ENCODE measurements at regions not wholly inside any gene's neighbourhood (a gene's known extent, or its start where the extent isn't known, plus 50 kb on each side); places are given as distances from the start of the nearest gene placed in this dataset.

- no peak overlapping the region for H3K4me3 ChIP-seq
- H3K27me3 ChIP-seq: no peaks in the 10 kb centered on the region
- DNase-seq: no peak
- H3K9me3 ChIP-seq: no peaks in the 10 kb centered on the region
- H3K36me3 ChIP-seq: no peaks in the 10 kb centered on the region
- no peak overlapping the region for H3K27ac ChIP-seq
- TF ChIP-seq CTCF (IDR thresholded peaks at IDR 0.05): no peak
- no peak for TF ChIP-seq POLR2A (IDR thresholded peaks at IDR 0.05)
- H3K4me1 ChIP-seq: no peaks in the 10 kb centered on the region
These were observed 59.0 kb upstream of the PDE10A start for GRCh38 chr6:165722022-165722421.

- H3K4me1 ChIP-seq: no peaks in the 10 kb centered on the region
- TF ChIP-seq CTCF (IDR thresholded peaks at IDR 0.05) (no peak), POLR2A (IDR thresholded peaks at IDR 0.05) (no peak)
- no peak overlapping the region for H3K4me3 ChIP-seq
- DNase-seq: no peak
- H3K27me3 ChIP-seq: no peaks in the 10 kb centered on the region
- H3K36me3 ChIP-seq: no peaks in the 10 kb centered on the region
- no peaks in the 10 kb centered on the region for H3K9me3 ChIP-seq
- no peak overlapping the region for H3K27ac ChIP-seq
These were observed 58.3 kb upstream of the PDE10A start for GRCh38 chr6:165721356-165721755.

GRCh38 chr6:165718491-165718891, 55.5 kb upstream of the PDE10A start:
- no peaks in the 10 kb centered on the region for H3K9me3 ChIP-seq
- no peaks in the 10 kb centered on the region for H3K27me3 ChIP-seq
- no peaks in the 10 kb centered on the region for H3K4me1 ChIP-seq
- no peaks in the 10 kb centered on the region for H3K36me3 ChIP-seq
- no peak overlapping the region for H3K27ac ChIP-seq
- no peak for DNase-seq
- no peak overlapping the region for H3K4me3 ChIP-seq
- no peak for TF ChIP-seq POLR2A (IDR thresholded peaks at IDR 0.05)
- TF ChIP-seq CTCF (IDR thresholded peaks at IDR 0.05): no peak

- Histone ChIP-seq H3K9me3 (no peaks in the 10 kb centered on the region), H3K4me1 (no peaks in the 10 kb centered on the region)
These were observed 54.9 kb upstream of the PDE10A start for GRCh38 chr6:165717732-165718465.

GRCh38 chr6:165716886-165717285, 53.8 kb upstream of the PDE10A start:
- Histone ChIP-seq H3K4me3 (no peak overlapping the region), H3K4me1 (no peaks in the 10 kb centered on the region), H3K27ac (no peak overlapping the region), H3K36me3 (no peaks in the 10 kb centered on the region), H3K27me3 (no peaks in the 10 kb centered on the region), H3K9me3 (no peaks in the 10 kb centered on the region)
- no peak for TF ChIP-seq CTCF (IDR thresholded peaks at IDR 0.05)
- no peak for TF ChIP-seq POLR2A (IDR thresholded peaks at IDR 0.05)
- no peak for DNase-seq

More at GRCh38 chr6:165717732-165718465, 54.9 kb upstream of the PDE10A start:
- no peak for DNase-seq
- H3K36me3 ChIP-seq: no peaks in the 10 kb centered on the region
- TF ChIP-seq CTCF (IDR thresholded peaks at IDR 0.05) (no peak), POLR2A (IDR thresholded peaks at IDR 0.05) (no peak)
- H3K27me3 ChIP-seq: no peaks in the 10 kb centered on the region
- no peak overlapping the region for H3K4me3 ChIP-seq
- H3K27ac ChIP-seq: no peak overlapping the region
